Fibroblast of skin of back (primary cell): ENCODE measurements at regions not wholly inside any gene's neighbourhood (a gene's known extent, or its start where the extent isn't known, plus 50 kb on each side); places are given as distances from the start of the nearest gene placed in this dataset.
"Not testable (repeated sequence)": the region's sequence is repeated elsewhere in the genome, so short reads cannot be mapped to it uniquely, and the experiment has no call there.

Experiments
- DNase-seq: peaks from one replicate; pipeline ENCODE4 v3.0.0-alpha.2; 2013

- DNase-seq: no peak
Measured at GRCh38 chr18:41899535-41899934, 55.5 kb upstream of the PIK3C3 start.

- no peak for DNase-seq
Measured at GRCh38 chr18:41893432-41893831, 61.6 kb upstream of the PIK3C3 start.

- DNase-seq: no peak
Measured at GRCh38 chr18:41887100-41887499, 67.9 kb upstream of the PIK3C3 start.

GRCh38 chr18:41886126-41886807, 68.8 kb upstream of the PIK3C3 start:
- no peak for DNase-seq

GRCh38 chr18:41881285-41881684, 73.7 kb upstream of the PIK3C3 start:
- DNase-seq: peak; percentile 65

- no peak for DNase-seq
Measured at GRCh38 chr18:41879256-41879655, 75.8 kb upstream of the PIK3C3 start.

- DNase-seq: peak; percentile 81
Measured at GRCh38 chr18:41875094-41875780, 79.8 kb upstream of the PIK3C3 start.

GRCh38 chr18:41873730-41874129, 81.3 kb upstream of the PIK3C3 start:
- no peak for DNase-seq

- no peak for DNase-seq
Measured at GRCh38 chr18:41872206-41872605, 82.8 kb upstream of the PIK3C3 start.

- DNase-seq: no peak
Measured at GRCh38 chr18:41871229-41872000, 83.6 kb upstream of the PIK3C3 start.

GRCh38 chr18:41870817-41871216, 84.2 kb upstream of the PIK3C3 start:
- peak; percentile 37 for DNase-seq

GRCh38 chr18:41870191-41870590, 84.8 kb upstream of the PIK3C3 start:
- no peak for DNase-seq

GRCh38 chr18:41865796-41866195, 89.2 kb upstream of the PIK3C3 start:
- DNase-seq: not testable (repeated sequence)

GRCh38 chr18:41864216-41864615, 90.8 kb upstream of the PIK3C3 start:
- no peak for DNase-seq

GRCh38 chr18:41862921-41863320, 92.1 kb upstream of the PIK3C3 start:
- DNase-seq: no peak

- no peak for DNase-seq
Measured at GRCh38 chr18:41860987-41861386, 94.0 kb upstream of the PIK3C3 start.

GRCh38 chr18:41858761-41859555, 96.1 kb upstream of the PIK3C3 start:
- peak; percentile 13 for DNase-seq

- DNase-seq: no peak
Measured at GRCh38 chr18:41853280-41853679, 101.8 kb upstream of the PIK3C3 start.

- no peak for DNase-seq
Measured at GRCh38 chr18:41850781-41851180, 104.3 kb upstream of the PIK3C3 start.

- no peak for DNase-seq
Measured at GRCh38 chr18:41849632-41850031, 105.4 kb upstream of the PIK3C3 start.

GRCh38 chr18:41845563-41845962, 109.5 kb upstream of the PIK3C3 start:
- DNase-seq: no peak

GRCh38 chr18:41842886-41843285, 112.1 kb upstream of the PIK3C3 start:
- no peak for DNase-seq
